ENCODE measurements at regions not wholly inside any gene's neighbourhood (a gene's known extent, or its start where the extent isn't known, plus 50 kb on each side); places are given as distances from the start of the nearest gene placed in this dataset.

DNA sequence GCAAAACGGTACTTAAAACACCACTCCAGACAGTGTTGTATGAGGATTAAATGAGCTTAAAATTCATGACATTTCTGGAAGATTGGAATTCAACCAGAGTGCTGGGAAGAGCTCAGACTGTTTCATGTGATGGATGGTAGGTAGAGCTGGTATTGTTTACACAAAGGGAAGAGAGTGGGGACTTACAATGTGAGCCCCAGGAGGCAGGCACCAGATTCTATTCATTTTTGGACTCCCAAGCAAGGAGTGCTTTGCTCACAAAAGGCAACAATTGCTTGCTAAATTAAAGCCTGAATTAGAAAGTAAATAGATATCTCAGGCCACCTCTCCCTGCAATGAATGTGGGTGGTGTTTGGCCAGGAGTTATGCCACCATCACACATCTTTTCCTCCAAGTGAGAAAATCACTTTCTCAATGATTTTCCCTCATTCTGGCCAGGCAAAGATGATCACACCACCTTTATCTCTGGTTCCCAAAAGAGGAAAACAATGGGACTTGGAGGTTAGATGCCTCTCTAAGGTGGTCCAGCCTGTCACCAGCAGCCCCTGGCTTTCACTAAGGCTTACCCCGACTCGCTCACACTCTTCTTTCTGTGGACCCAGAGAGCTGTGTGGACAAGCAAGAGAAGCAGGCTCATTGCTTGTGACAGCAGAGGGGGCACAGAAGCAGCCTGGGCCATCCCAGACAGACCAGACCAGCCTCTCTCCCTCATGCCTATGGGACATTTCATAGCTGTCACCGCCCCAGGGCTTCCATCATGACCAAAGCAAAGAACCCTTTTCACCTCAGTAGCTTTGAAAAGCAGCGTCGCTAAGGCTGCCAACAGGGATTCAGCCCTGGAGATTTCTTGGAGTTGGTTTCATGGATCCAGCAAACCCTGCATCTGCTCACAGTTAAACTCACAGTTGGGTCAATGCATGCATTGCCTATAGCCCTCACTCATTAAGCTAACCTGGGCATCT, 63.5 kb upstream of the DRD2 start:
- no peak overlapping the region for H3K18ac ChIP-seq (ENCODE audit: low read depth, low read length)
- no peaks in the 10 kb centered on the region for H4K20me1 ChIP-seq (ENCODE audit: insufficient read depth, low read length)
- no peak for ATAC-seq (ENCODE audit: low read depth)
- intact Hi-C loops (cut with micrococcal nuclease) (loop anchor here (10.0 kb wide), 1 partner anchor 1324 kb away; no protein-coding TSS in a partner anchor), in situ Hi-C loops (cut with MboI; ENCODE audit: low sequenced_read_pairs) (loop anchor here (25.0 kb wide), 1 partner anchor 1326 kb away; no protein-coding TSS in a partner anchor), dilution Hi-C loops (cut with HindIII; ENCODE audit: low sequenced_read_pairs, unreplicated experiment) (no loop called here)
- no peak overlapping the region for H2BK5ac ChIP-seq (ENCODE audit: low read depth, low read length, poor library complexity, severe bottlenecking)
- no peaks in the 10 kb centered on the region for H3K36me3 ChIP-seq (ENCODE audit: control insufficient read depth, insufficient read depth, low read length)
- no peak overlapping the region for H3K27ac ChIP-seq (ENCODE audit: insufficient read depth, low read length)
- ChIA-PET POLR2A (ENCODE audit: unreplicated experiment) (no interaction called here), CTCF (no interaction called here)
- no peaks in the 10 kb centered on the region for H3K9me1 ChIP-seq (ENCODE audit: insufficient read depth, low read length)
- no peaks in the 10 kb centered on the region for H3K79me1 ChIP-seq (ENCODE audit: low read depth in 1 of 2, low read length in 2 of 2)
- H3K14ac ChIP-seq (replicated peaks; ENCODE audit: low read depth, low read length), result no peak overlapping the region
- H3K9ac ChIP-seq (ENCODE audit: low read depth, low read length), result no peak overlapping the region
- H3K27me3 ChIP-seq (ENCODE audit: control insufficient read depth, insufficient read depth, low read length), result peaks cover 25% of the 10 kb centered on the region
- BruUV-seq (replicated peaks), result no TSS peak
- no peak overlapping the region for H2AFZ ChIP-seq (replicated peaks; ENCODE audit: low read length, poor library complexity)
- no peaks in the 10 kb centered on the region for H3K9me3 ChIP-seq (ENCODE audit: control insufficient read depth, insufficient read depth, low read length)
- H4K8ac ChIP-seq (ENCODE audit: low read depth in 2 of 2, low read length in 2 of 2), result no peak overlapping the region
- no peak overlapping the region for H2BK20ac ChIP-seq (ENCODE audit: low read depth, low read length)
- H3K4me1 ChIP-seq (ENCODE audit: control insufficient read depth, insufficient read depth, low read length), result no peaks in the 10 kb centered on the region
- no peak overlapping the region for H4K5ac ChIP-seq (ENCODE audit: low read depth, low read length)
- H3K4me3 ChIP-seq (ENCODE audit: insufficient read depth, low read depth, low read length), result no peak overlapping the region
- no peak overlapping the region for H4K91ac ChIP-seq (ENCODE audit: insufficient read depth, low read depth, low read length)
- no peak overlapping the region for H3K23ac ChIP-seq (ENCODE audit: low read depth, low read length)
- no peak overlapping the region for H3K4ac ChIP-seq (ENCODE audit: low read depth, low read length)
- no CpG with 5 or more reads among the region's 6 CpGs for WGBS, 2 experiments (ENCODE audit: extremely low coverage in 2 of 2, insufficient read length in 1 of 2)
- no peak overlapping the region for H2BK15ac ChIP-seq (ENCODE audit: low read depth, low read length)
- H2BK120ac ChIP-seq (ENCODE audit: low read depth, low read length), result no peak overlapping the region
- no peak for DNase-seq
- H2AK5ac ChIP-seq (ENCODE audit: low read depth, low read length), result no peak overlapping the region
- TF ChIP-seq MAZ (IDR thresholded peaks at IDR 0.05; ENCODE audit: borderline replicate concordance, low read depth, low read length), result no peak
- no peak for TF ChIP-seq USF2 (IDR thresholded peaks at IDR 0.05; ENCODE audit: low read depth, low read length)
- no peak overlapping the region for H3K4me2 ChIP-seq (ENCODE audit: low read depth, low read length)
- no peak overlapping the region for H2AK9ac ChIP-seq (replicated peaks; ENCODE audit: low read depth, low read length, poor library complexity)
- H3K56ac ChIP-seq (ENCODE audit: extremely low read depth, insufficient read depth, low read length), result no peak overlapping the region

All from IMR-90 (cell line).